ENCODE measurements at regions not wholly inside any gene's neighbourhood (a gene's known extent, or its start where the extent isn't known, plus 50 kb on each side); places are given as distances from the start of the nearest gene placed in this dataset.

DNA sequence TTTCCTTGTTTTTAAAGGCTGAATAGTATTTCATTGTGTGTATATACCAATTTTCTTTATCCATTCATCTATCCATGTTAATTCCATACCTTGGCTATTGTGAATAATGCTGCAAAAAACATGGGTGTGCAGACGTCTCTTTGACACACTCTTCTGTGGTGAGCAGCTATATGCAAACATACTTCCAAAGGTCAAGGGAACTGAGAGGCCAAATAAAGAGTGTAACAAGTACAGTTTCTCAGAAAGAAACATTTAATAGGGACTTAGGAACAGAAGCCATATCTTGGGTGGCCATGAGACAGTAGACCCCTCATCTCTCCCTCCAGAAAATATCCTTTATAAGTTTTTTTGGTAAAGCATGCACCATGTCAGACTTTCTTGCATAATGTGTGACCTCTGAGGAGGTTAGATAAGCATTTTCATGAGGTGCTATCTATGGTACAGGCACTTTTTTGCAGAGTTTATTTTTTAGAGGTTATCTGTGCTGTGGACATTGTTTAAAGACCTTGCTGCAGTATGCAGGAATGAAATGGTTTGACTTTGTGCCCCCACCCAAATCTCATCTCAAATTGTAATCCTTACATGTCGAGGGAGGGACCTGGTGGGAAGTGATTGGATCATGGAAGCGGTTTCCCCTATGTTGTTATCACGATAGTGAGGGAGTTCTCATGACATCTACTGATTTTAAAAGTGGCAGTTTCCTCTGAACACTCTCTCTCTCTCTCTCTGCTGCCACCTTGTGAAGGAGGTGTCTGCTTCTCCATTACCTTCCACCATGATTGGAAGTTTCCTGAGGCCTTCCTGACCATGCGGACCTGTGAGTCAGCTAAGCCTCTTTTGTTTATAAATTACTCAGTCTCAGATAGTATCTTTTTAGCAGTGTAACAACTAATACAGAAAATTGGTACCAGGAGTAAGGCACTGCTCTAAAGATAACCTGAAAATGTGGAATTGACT lies 1202.3 kb downstream of the GALC start:
- ATAC-seq = no peak
- Histone ChIP-seq H3K27ac (ENCODE audit: low read length) (no peak overlapping the region), H3K27me3 (ENCODE audit: control insufficient read depth, insufficient read depth, low read length) (no peaks in the 10 kb centered on the region), H3K36me3 (ENCODE audit: control insufficient read depth, insufficient read depth, low read length) (no peaks in the 10 kb centered on the region), H3K4me3 (ENCODE audit: low read length) (no peak overlapping the region), H3K9me3 (ENCODE audit: control insufficient read depth, insufficient read depth, low read length) (no peaks in the 10 kb centered on the region), H3K4me1 (ENCODE audit: control insufficient read depth, insufficient read depth, low read length) (no peaks in the 10 kb centered on the region)
- DNase-seq = no peak
- Mint-ChIP-seq H3K4me1 (no peaks in the 10 kb centered on the region), H3K27me3 (ENCODE audit: low read depth in 2 of 2) (no peaks in the 10 kb centered on the region), H3K36me3 (no peaks in the 10 kb centered on the region), H3K27ac (no peak overlapping the region), H3K4me3 (no peak overlapping the region), H3K9me3 (peaks cover 6 to 17% of the 10 kb centered on the region in 2 donors)
- 100% methylated on average over 2 of the region's 5 CpGs for WGBS (ENCODE audit: insufficient coverage)
- TF ChIP-seq CTCF (IDR thresholded peaks at IDR 0.05) = no peak
- intact Hi-C loops (cut with micrococcal nuclease) = no loop called here

DNA sequence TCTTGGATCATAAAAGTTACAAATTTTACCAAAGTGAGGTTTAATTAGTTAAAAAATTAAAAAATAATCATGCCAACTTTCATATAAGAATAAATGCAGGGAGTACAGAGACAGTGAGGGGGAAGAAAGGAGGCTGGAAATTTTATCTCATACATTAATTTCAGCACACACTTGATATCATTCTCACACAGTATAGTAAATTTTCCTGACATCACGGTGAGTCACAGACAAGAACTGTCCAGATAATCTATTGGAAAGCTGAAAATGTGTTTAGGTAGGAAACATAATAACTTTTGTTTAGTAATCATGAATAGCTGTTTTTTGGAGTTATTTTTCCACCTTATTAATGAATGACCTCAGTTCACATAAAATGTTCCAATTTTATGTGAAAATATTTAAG lies 1204.8 kb downstream of the GALC start:
- Histone ChIP-seq H3K27ac (ENCODE audit: low read length) (no peak overlapping the region), H3K27me3 (ENCODE audit: control insufficient read depth, insufficient read depth, low read length) (no peaks in the 10 kb centered on the region), H3K4me1 (ENCODE audit: control insufficient read depth, insufficient read depth, low read length) (no peaks in the 10 kb centered on the region), H3K4me3 (ENCODE audit: low read length) (no peak overlapping the region), H3K36me3 (ENCODE audit: control insufficient read depth, insufficient read depth, low read length) (no peaks in the 10 kb centered on the region), H3K9me3 (ENCODE audit: control insufficient read depth, insufficient read depth, low read length) (no peaks in the 10 kb centered on the region)
- Mint-ChIP-seq H3K4me3 (no peak overlapping the region), H3K27me3 (ENCODE audit: low read depth in 2 of 2) (no peaks in the 10 kb centered on the region), H3K27ac (no peak overlapping the region), H3K9me3 (peaks cover 7 to 22% of the 10 kb centered on the region in 2 donors), H3K36me3 (no peaks in the 10 kb centered on the region), H3K4me1 (no peaks in the 10 kb centered on the region)
- TF ChIP-seq CTCF (IDR thresholded peaks at IDR 0.05) = no peak
- intact Hi-C loops (cut with micrococcal nuclease) = no loop called here
- WGBS (ENCODE audit: insufficient coverage) = no CpG with 5 or more reads among the region's 1 CpG
- ATAC-seq (no peak), DNase-seq (no peak)

DNA sequence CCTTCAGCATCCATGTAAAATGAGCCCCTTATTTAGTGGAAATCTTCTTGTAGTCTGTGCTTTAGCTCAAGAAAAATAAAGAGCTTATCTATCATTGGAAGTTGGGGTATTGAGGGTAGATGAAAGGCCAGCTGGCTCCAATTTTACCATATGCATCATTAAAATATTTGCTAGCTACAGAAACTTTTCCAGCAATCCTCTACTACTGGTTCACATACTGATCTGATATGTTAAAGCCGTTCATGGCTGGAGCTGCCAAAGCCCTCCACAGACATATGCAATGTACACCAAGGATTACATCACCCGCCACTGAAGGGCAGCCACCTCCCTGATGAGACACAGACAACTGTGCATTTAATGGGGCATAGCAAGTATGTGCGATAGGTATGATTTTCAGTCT lies 1205.3 kb downstream of the GALC start:
- H3K4me3 ChIP-seq (ENCODE audit: low read length) = no peak overlapping the region
- ATAC-seq (no peak), DNase-seq (no peak)
- TF ChIP-seq CTCF (IDR thresholded peaks at IDR 0.05) = no peak
- H3K27me3 Mint-ChIP-seq (ENCODE audit: low read depth in 2 of 2) = no peaks in the 10 kb centered on the region
- H3K4me1 ChIP-seq (ENCODE audit: control insufficient read depth, insufficient read depth, low read length) = no peaks in the 10 kb centered on the region
- H3K4me3 Mint-ChIP-seq = no peak overlapping the region
- WGBS (ENCODE audit: insufficient coverage) = 94% methylated on average over 3 of the region's 3 CpGs
- no peak overlapping the region for H3K27ac ChIP-seq (ENCODE audit: low read length)
- intact Hi-C loops (cut with micrococcal nuclease) = no loop called here
- no peaks in the 10 kb centered on the region for H3K9me3 ChIP-seq (ENCODE audit: control insufficient read depth, insufficient read depth, low read length)
- no peaks in the 10 kb centered on the region for H3K27me3 ChIP-seq (ENCODE audit: control insufficient read depth, insufficient read depth, low read length)
- no peaks in the 10 kb centered on the region for H3K36me3 Mint-ChIP-seq
- H3K36me3 ChIP-seq (ENCODE audit: control insufficient read depth, insufficient read depth, low read length) = no peaks in the 10 kb centered on the region
- H3K9me3 Mint-ChIP-seq = peaks cover 5 to 18% of the 10 kb centered on the region in 2 donors
- no peaks in the 10 kb centered on the region for H3K4me1 Mint-ChIP-seq
- no peak overlapping the region for H3K27ac Mint-ChIP-seq
